Neuronal stem cell (in vitro differentiated cells): ENCODE measurements at regions not wholly inside any gene's neighbourhood (a gene's known extent, or its start where the extent isn't known, plus 50 kb on each side); places are given as distances from the start of the nearest gene placed in this dataset.

Experiments
- DNase-seq: peaks from one replicate; pipeline ENCODE4 v3.0.0-alpha.2; 2013; ENCODE audit warnings: low spot score
- H2AFZ ChIP-seq: one replicate; pipeline ENCODE4 v1.6.1; 2013; ENCODE audit warnings: mild to moderate bottlenecking, low read length, inconsistent platforms
- H2AK5ac ChIP-seq: 2 replicates; pipeline ENCODE4 v1.6.1; 2013; ENCODE audit warnings: low read depth, mild to moderate bottlenecking, inconsistent platforms, low read length, moderate library complexity, mixed read lengths
- H2BK120ac ChIP-seq: 2 replicates; pipeline ENCODE4 v1.6.1; 2013; ENCODE audit warnings: low read depth, mild to moderate bottlenecking, inconsistent platforms, low read length, moderate library complexity, mixed read lengths
- H2BK12ac ChIP-seq: one replicate; pipeline ENCODE4 v1.6.1; 2013; ENCODE audit warnings: low read length, inconsistent platforms
- H2BK15ac ChIP-seq: 2 replicates; pipeline ENCODE4 v1.6.1; 2013; ENCODE audit warnings: mild to moderate bottlenecking, low read length, inconsistent platforms, mixed read lengths
- H2BK5ac ChIP-seq: one replicate; pipeline ENCODE4 v1.6.1; 2013; ENCODE audit warnings: inconsistent platforms, mild to moderate bottlenecking, low read length, moderate library complexity
- H3K14ac ChIP-seq: one replicate; pipeline ENCODE4 v1.6.1; 2013; ENCODE audit warnings: low read length, inconsistent platforms
- H3K18ac ChIP-seq: 2 replicates; pipeline ENCODE4 v1.6.1; 2013; ENCODE audit warnings: low read length, inconsistent platforms
- H3K23ac ChIP-seq: 2 replicates; pipeline ENCODE4 v1.6.1; 2013; ENCODE audit warnings: low read depth, mild to moderate bottlenecking, mixed read lengths, low read length, inconsistent platforms; ENCODE audit not compliant: poor library complexity
- H3K27ac ChIP-seq: replicated peaks from 3 replicates; pipeline ENCODE4 v1.5.1; 2013; ENCODE audit warnings: low read length, inconsistent platforms
- H3K27me3 ChIP-seq, 3 experiments: 2 replicates each; pipeline ENCODE4 v1.6.1; 2013; ENCODE audit warnings: low read length in 3 of 3, mild to moderate bottlenecking in 2 of 3, inconsistent platforms in 1 of 3, low read depth in 1 of 3, mixed read lengths in 1 of 3, moderate library complexity in 1 of 3; ENCODE audit not compliant: control insufficient read depth in 3 of 3, insufficient read depth in 3 of 3
- H3K36me3 ChIP-seq, 2 donors: replicated peaks in 1 of 2; 2 replicates each; pipeline ENCODE4 v1.6.1; 2013; ENCODE audit warnings: low read length in 2 of 2; ENCODE audit not compliant: control insufficient read depth in 2 of 2, insufficient read depth in 2 of 2
- H3K4ac ChIP-seq: 2 replicates; pipeline ENCODE4 v1.6.1; 2013; ENCODE audit warnings: inconsistent platforms, mild to moderate bottlenecking, low read length, moderate library complexity
- H3K4me1 ChIP-seq, 2 donors: 1 replicate in 1 of 2; 2 replicates in 1 of 2; pipeline ENCODE4 v1.6.1; 2013; ENCODE audit warnings: low read length in 2 of 2, low read depth in 1 of 2; ENCODE audit not compliant: control insufficient read depth in 2 of 2, insufficient read depth in 1 of 2
- H3K4me2 ChIP-seq: one replicate; pipeline ENCODE4 v1.6.1; 2013; ENCODE audit warnings: mild to moderate bottlenecking, low read length, inconsistent platforms; ENCODE audit not compliant: insufficient read depth, poor library complexity, severe bottlenecking
- H3K4me3 ChIP-seq, 2 donors: 2 replicates each; pipeline ENCODE4 v1.5.1; 2013; ENCODE audit warnings: low read length in 2 of 2, mild to moderate bottlenecking in 2 of 2, inconsistent platforms in 1 of 2, moderate library complexity in 1 of 2
- H3K79me1 ChIP-seq: one replicate; pipeline ENCODE4 v1.6.1; 2013; ENCODE audit warnings: low read depth, mild to moderate bottlenecking, inconsistent platforms, low read length, moderate library complexity
- H3K9ac ChIP-seq: one replicate; pipeline ENCODE4 v1.6.1; 2013; ENCODE audit warnings: mild to moderate bottlenecking, low read depth, low read length, inconsistent platforms; ENCODE audit not compliant: poor library complexity
- H3K9me3 ChIP-seq, 2 donors: replicated peaks in 1 of 2; 2 replicates each; pipeline versions ENCODE3 to v1.6.1; 2013; ENCODE audit warnings: low read length in 2 of 2, mild to moderate bottlenecking in 2 of 2, inconsistent platforms in 1 of 2, low read depth in 1 of 2, mixed read lengths in 1 of 2, moderate library complexity in 1 of 2; ENCODE audit not compliant: control insufficient read depth in 2 of 2, insufficient read depth in 1 of 2
- H4K8ac ChIP-seq: one replicate; pipeline ENCODE4 v1.6.1; 2013; ENCODE audit warnings: low read depth, mild to moderate bottlenecking, inconsistent platforms, low read length, moderate library complexity
- H4K91ac ChIP-seq: one replicate; pipeline ENCODE4 v1.6.1; 2013; ENCODE audit warnings: low read length, low read depth, mild to moderate bottlenecking, inconsistent platforms; ENCODE audit not compliant: poor library complexity
- WGBS, 2 donors: extraction: QIAGEN DNeasy Blood & Tissue Kit; methylation state at CpG; one replicate each; pipeline ENCODE4 v1.1.7; 2013; ENCODE audit warnings: missing lambda C conversion rate in 2 of 2, mixed read lengths in 1 of 2; ENCODE audit not compliant: insufficient read length in 2 of 2, insufficient replicate concordance in 1 of 2; ENCODE audit errors: extremely low coverage in 2 of 2; 5-methylcytosine and 5-hydroxymethylcytosine counted together

GRCh38 chr9:78567693-78568092, 270.8 kb downstream of the PSAT1 start:
- Histone ChIP-seq H2BK15ac (no peak overlapping the region), H3K4ac (no peak overlapping the region), H2BK12ac (no peak overlapping the region), H3K79me1 (no peaks in the 10 kb centered on the region), H3K4me2 (no peak overlapping the region), H3K27ac (no peak overlapping the region), H3K4me3 (no peak overlapping the region), H3K14ac (no peak overlapping the region), H3K9me3 (no peaks in the 10 kb centered on the region), H4K8ac (no peak overlapping the region), H3K36me3 (no peaks in the 10 kb centered on the region), H3K18ac (no peak overlapping the region), H3K27me3 (no peaks in the 10 kb centered on the region), H2AFZ (no peak overlapping the region), H3K9ac (no peak overlapping the region), H2BK120ac (no peak overlapping the region), H2BK5ac (no peak overlapping the region), H3K23ac (no peak overlapping the region), H2AK5ac (no peak overlapping the region), H3K4me1 (peaks cover 0 to 11% of the 10 kb centered on the region in 2 donors), H4K91ac (no peak overlapping the region)
- DNase-seq, result no peak
- WGBS, 2 donors, result no CpG with 5 or more reads among the region's 3 CpGs

DNA sequence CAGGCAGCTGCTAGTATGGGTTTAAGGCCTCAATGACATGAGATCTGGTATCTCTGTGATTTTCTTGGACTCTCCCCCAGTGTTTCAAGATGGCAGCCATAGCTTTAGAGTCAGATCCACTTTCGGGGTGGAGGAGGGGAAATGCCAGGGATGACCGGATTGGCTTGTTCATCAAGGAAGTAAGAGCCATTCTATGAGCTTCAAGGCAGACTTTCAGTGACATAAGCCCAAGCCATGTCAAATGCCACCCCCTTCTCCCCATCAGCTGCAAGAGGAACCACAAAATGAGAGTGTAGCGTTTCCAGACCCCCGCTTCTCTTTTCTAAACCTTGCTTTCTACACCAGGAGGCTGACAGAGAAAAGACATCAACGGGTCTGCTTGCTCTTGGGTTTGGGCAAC, 271.8 kb downstream of the PSAT1 start:
- H3K4me2 ChIP-seq, result no peak overlapping the region
- H2BK15ac ChIP-seq, result no peak overlapping the region
- H2BK12ac ChIP-seq, result no peak overlapping the region
- no peak overlapping the region for H2BK120ac ChIP-seq
- no peaks in the 10 kb centered on the region for H3K27me3 ChIP-seq
- H3K18ac ChIP-seq, result no peak overlapping the region
- H3K9me3 ChIP-seq, result no peaks in the 10 kb centered on the region
- no CpG with 5 or more reads among the region's 5 CpGs for WGBS, 2 donors
- no peak overlapping the region for H2AK5ac ChIP-seq
- no peak overlapping the region for H3K4me3 ChIP-seq
- no peak overlapping the region for H3K9ac ChIP-seq
- H3K14ac ChIP-seq, result no peak overlapping the region
- no peaks in the 10 kb centered on the region for H3K36me3 ChIP-seq
- no peak for DNase-seq
- peaks cover 0 to 19% of the 10 kb centered on the region in 2 donors for H3K4me1 ChIP-seq
- no peak overlapping the region for H3K27ac ChIP-seq
- no peak overlapping the region for H4K8ac ChIP-seq
- no peak overlapping the region for H2BK5ac ChIP-seq
- H3K4ac ChIP-seq, result no peak overlapping the region
- no peak overlapping the region for H2AFZ ChIP-seq
- H3K79me1 ChIP-seq, result no peaks in the 10 kb centered on the region
- no peak overlapping the region for H3K23ac ChIP-seq
- no peak overlapping the region for H4K91ac ChIP-seq

DNA sequence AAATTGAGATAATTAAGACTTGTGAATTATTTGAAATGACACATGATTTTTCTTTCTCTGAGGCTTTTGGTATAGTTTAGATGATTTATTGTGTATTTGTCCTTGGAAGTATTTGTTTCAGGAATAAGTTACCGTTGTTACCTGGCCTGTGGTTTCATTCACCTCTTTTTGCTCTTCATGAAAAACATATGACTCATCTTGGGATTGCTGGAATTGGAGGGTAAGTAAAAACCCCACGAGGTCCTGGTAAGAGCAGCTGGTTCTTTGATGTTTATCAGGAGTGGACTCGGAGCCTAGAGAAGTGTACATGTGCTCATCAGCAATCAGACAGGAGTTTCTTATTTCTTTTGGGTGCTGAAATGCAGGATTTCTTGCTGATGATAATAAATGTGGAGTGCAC, 275.3 kb downstream of the PSAT1 start:
- Histone ChIP-seq H3K36me3 (no peaks in the 10 kb centered on the region), H3K4ac (no peak overlapping the region), H4K8ac (no peak overlapping the region), H3K79me1 (no peaks in the 10 kb centered on the region), H2BK15ac (no peak overlapping the region), H3K27me3 (no peaks in the 10 kb centered on the region), H3K9ac (no peak overlapping the region), H3K4me3 (no peak overlapping the region), H2BK5ac (no peak overlapping the region), H3K14ac (no peak overlapping the region), H2AK5ac (no peak overlapping the region), H3K4me2 (no peak overlapping the region), H2BK120ac (no peak overlapping the region), H3K27ac (no peak overlapping the region), H2AFZ (no peak overlapping the region), H4K91ac (no peak overlapping the region), H3K4me1 (peaks cover 0 to 31% of the 10 kb centered on the region in 2 donors), H2BK12ac (no peak overlapping the region), H3K9me3 (no peaks in the 10 kb centered on the region), H3K18ac (no peak overlapping the region), H3K23ac (no peak overlapping the region)
- DNase-seq, result no peak
- no CpG with 5 or more reads among the region's 3 CpGs for WGBS, 2 donors

DNA sequence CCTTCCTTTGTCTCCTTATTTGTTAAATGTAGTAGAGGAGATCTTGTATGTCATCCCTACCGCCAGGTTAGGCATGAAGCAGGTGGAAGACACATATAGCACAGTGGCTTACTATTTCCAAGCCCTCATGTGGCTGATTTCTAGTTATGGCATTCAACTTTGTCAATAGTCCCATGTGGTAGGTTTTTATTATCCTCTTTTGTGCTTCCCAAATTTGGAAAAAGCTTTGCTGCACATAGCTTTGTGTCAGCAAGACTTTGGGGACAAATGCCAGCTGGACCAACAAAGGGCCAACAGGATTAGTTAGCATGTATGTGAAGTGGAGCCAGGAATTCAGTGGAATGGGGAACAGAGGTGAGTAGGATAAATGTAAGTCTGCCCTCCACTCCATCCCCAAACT, 276.3 kb downstream of the PSAT1 start:
- Histone ChIP-seq H3K4me3 (no peak overlapping the region), H2BK15ac (no peak overlapping the region), H3K18ac (no peak overlapping the region), H3K9ac (no peak overlapping the region), H3K4me2 (no peak overlapping the region), H3K27ac (no peak overlapping the region), H2BK120ac (no peak overlapping the region), H3K23ac (no peak overlapping the region), H3K79me1 (no peaks in the 10 kb centered on the region), H3K36me3 (no peaks in the 10 kb centered on the region), H4K91ac (no peak overlapping the region), H3K9me3 (no peaks in the 10 kb centered on the region), H2BK12ac (no peak overlapping the region), H2AK5ac (no peak overlapping the region), H3K4me1 (peaks cover 0 to 28% of the 10 kb centered on the region in 2 donors), H2AFZ (no peak overlapping the region), H2BK5ac (no peak overlapping the region), H3K27me3 (no peaks in the 10 kb centered on the region), H4K8ac (no peak overlapping the region), H3K4ac (no peak overlapping the region), H3K14ac (no peak overlapping the region)
- DNase-seq, result no peak
- no CpG with 5 or more reads among the region's 1 CpG for WGBS, 2 donors
